CD4-positive, CD25-positive, alpha-beta regulatory T cell (primary cell): ENCODE measurements at regions not wholly inside any gene's neighbourhood (a gene's known extent, or its start where the extent isn't known, plus 50 kb on each side); places are given as distances from the start of the nearest gene placed in this dataset.
"Not testable (repeated sequence)": the region's sequence is repeated elsewhere in the genome, so short reads cannot be mapped to it uniquely, and the experiment has no call there.

Experiments
- ATAC-seq, 2 donors: fragments of 150-1000 bp; cut with Tn5 transposase; one replicate each; pipeline ENCODE4 v1.10.0; 2021; ENCODE audit warnings: low read depth in 2 of 2, moderate number of reproducible peaks in 2 of 2, moderate library complexity in 1 of 2
- DNase-seq, 3 donors: peaks; one replicate each; pipeline versions ENCODE4 v3.0.0 to v3.0.0-alpha.2; 2012 to 2022; ENCODE audit warnings: mixed read lengths in 1 of 3
- H3K27ac ChIP-seq: one replicate; pipeline ENCODE4 v1.7.0; 2013; ENCODE audit warnings: mild to moderate bottlenecking, low read length; ENCODE audit not compliant: insufficient read depth, poor library complexity, severe bottlenecking
- H3K27me3 ChIP-seq: one replicate; pipeline ENCODE4 v1.7.0; 2013; ENCODE audit warnings: low read length; ENCODE audit not compliant: control insufficient read depth, insufficient read depth
- H3K36me3 ChIP-seq: one replicate; pipeline ENCODE4 v1.7.0; 2013; ENCODE audit warnings: mild to moderate bottlenecking, low read length, moderate library complexity; ENCODE audit not compliant: control insufficient read depth, insufficient read depth
- H3K4me1 ChIP-seq: 2 replicates; pipeline ENCODE4 v1.7.0; 2013; ENCODE audit warnings: mild to moderate bottlenecking, low read length; ENCODE audit not compliant: insufficient read depth, control insufficient read depth, poor library complexity, severe bottlenecking
- H3K4me3 ChIP-seq: one replicate; pipeline ENCODE4 v1.7.0; 2013; ENCODE audit warnings: low read depth, mild to moderate bottlenecking, low read length, moderate library complexity
- H3K9me3 ChIP-seq, 2 experiments: 1 replicate in 1 of 2; 2 replicates in 1 of 2; pipeline ENCODE4 v1.7.0; 2013; ENCODE audit warnings: low read length in 2 of 2, mild to moderate bottlenecking in 1 of 2, moderate library complexity in 1 of 2; ENCODE audit not compliant: control insufficient read depth in 2 of 2
- H3K27ac Mint-ChIP-seq, 3 donors: one replicate each; pipeline ENCODE4 v1.8.0; 2020 to 2022; ENCODE audit warnings: mild to moderate bottlenecking in 3 of 3, mixed read lengths in 3 of 3, moderate library complexity in 2 of 3
- H3K27me3 Mint-ChIP-seq: one replicate; pipeline ENCODE4 v1.8.0; 2022; ENCODE audit warnings: mild to moderate bottlenecking, mixed read lengths
- H3K36me3 Mint-ChIP-seq: one replicate; pipeline ENCODE4 v1.8.0; 2020; ENCODE audit warnings: mixed read lengths
- H3K4me1 Mint-ChIP-seq, 4 donors: one replicate each; pipeline ENCODE4 v1.8.0; 2020 to 2022; ENCODE audit warnings: mixed read lengths in 4 of 4, mild to moderate bottlenecking in 1 of 4
- H3K4me3 Mint-ChIP-seq, 4 donors: one replicate each; pipeline ENCODE4 v1.8.0; 2020 to 2022; ENCODE audit warnings: mild to moderate bottlenecking in 4 of 4, mixed read lengths in 4 of 4, moderate library complexity in 3 of 4
- H3K9me3 Mint-ChIP-seq, 7 donors: one replicate each; pipeline ENCODE4 v1.8.0; 2020 to 2022; ENCODE audit warnings: mixed read lengths in 7 of 7, mild to moderate bottlenecking in 3 of 7, moderate library complexity in 2 of 7

- peak overlapping the region in 1 of 3 donors; percentile 71 for H3K27ac Mint-ChIP-seq
Measured at GRCh38 chr2:234363647-234364294, 133.1 kb downstream of the ARL4C start.

GRCh38 chr2:234363011-234363487 lies 133.8 kb downstream of the ARL4C start:
- H3K36me3 Mint-ChIP-seq: no peaks in the 10 kb centered on the region
- H3K4me1 ChIP-seq: peaks cover 14% of the 10 kb centered on the region
- DNase-seq (no peak), ATAC-seq (no peak)
- H3K4me1 Mint-ChIP-seq: peaks cover 10 to 42% (median 29%) of the 10 kb centered on the region in 4 donors
- no peaks in the 10 kb centered on the region for H3K27me3 ChIP-seq
- no peak overlapping the region for H3K4me3 Mint-ChIP-seq
- H3K36me3 ChIP-seq: no peaks in the 10 kb centered on the region
- no peak overlapping the region for H3K27ac ChIP-seq
- peaks cover 0 to 5% of the 10 kb centered on the region in 2 experiments for H3K9me3 ChIP-seq
- no peaks in the 10 kb centered on the region for H3K27me3 Mint-ChIP-seq
- H3K4me3 ChIP-seq: no peak overlapping the region
- peaks cover 0 to 11% (median 3%) of the 10 kb centered on the region in 7 donors for H3K9me3 Mint-ChIP-seq
- no peak overlapping the region for H3K27ac Mint-ChIP-seq

More at GRCh38 chr2:234363647-234364294, 133.1 kb downstream of the ARL4C start:
- Histone ChIP-seq H3K27ac (no peak overlapping the region), H3K9me3 (peaks cover 0 to 5% of the 10 kb centered on the region in 2 experiments), H3K27me3 (no peaks in the 10 kb centered on the region), H3K4me3 (no peak overlapping the region), H3K36me3 (no peaks in the 10 kb centered on the region), H3K4me1 (peaks cover 21% of the 10 kb centered on the region)
- H3K27me3 Mint-ChIP-seq: no peaks in the 10 kb centered on the region
- H3K36me3 Mint-ChIP-seq: no peaks in the 10 kb centered on the region
- peaks cover 16 to 45% (median 31%) of the 10 kb centered on the region in 4 donors for H3K4me1 Mint-ChIP-seq
- H3K9me3 Mint-ChIP-seq: peaks cover 0 to 6% (median 3%) of the 10 kb centered on the region in 7 donors
- ATAC-seq (no peak), DNase-seq (no peak)
- no peak overlapping the region for H3K4me3 Mint-ChIP-seq

GRCh38 chr2:234360313-234360975 lies 136.4 kb downstream of the ARL4C start:
- not testable (repeated sequence) for H3K27me3 ChIP-seq, ATAC-seq, DNase-seq, H3K36me3 ChIP-seq, H3K9me3 ChIP-seq, H3K27me3 Mint-ChIP-seq, H3K27ac ChIP-seq, H3K4me1 ChIP-seq, H3K4me3 ChIP-seq, H3K4me3 Mint-ChIP-seq, H3K36me3 Mint-ChIP-seq
- Mint-ChIP-seq H3K27ac (peak overlapping the region in 2 of 3 donors; percentile 69 to 78), H3K4me1 (peaks cover 5 to 37% (median 22%) of the 10 kb centered on the region in 4 donors), H3K9me3 (peaks cover 0 to 11% (median 3%) of the 10 kb centered on the region in 7 donors)

- Mint-ChIP-seq H3K4me3 (no peak overlapping the region), H3K4me1 (peaks cover 5 to 41% (median 25%) of the 10 kb centered on the region in 4 donors), H3K9me3 (peaks cover 0 to 17% (median 6%) of the 10 kb centered on the region in 7 donors), H3K27me3 (no peaks in the 10 kb centered on the region), H3K27ac (no peak overlapping the region), H3K36me3 (no peaks in the 10 kb centered on the region)
- Histone ChIP-seq H3K27ac (no peak overlapping the region), H3K4me1 (no peaks in the 10 kb centered on the region), H3K9me3 (peaks cover 5 to 8% of the 10 kb centered on the region in 2 experiments), H3K4me3 (no peak overlapping the region), H3K27me3 (no peaks in the 10 kb centered on the region), H3K36me3 (no peaks in the 10 kb centered on the region)
- ATAC-seq (no peak), DNase-seq (no peak)
Measured at GRCh38 chr2:234357666-234358065, 139.2 kb downstream of the ARL4C start.

GRCh38 chr2:234355808-234356365 lies 141.0 kb downstream of the ARL4C start:
- peak overlapping the region in 1 of 3 donors; percentile 66 for H3K27ac Mint-ChIP-seq
- Histone ChIP-seq H3K27me3 (no peaks in the 10 kb centered on the region), H3K4me3 (no peak overlapping the region), H3K9me3 (peaks cover 5 to 8% of the 10 kb centered on the region in 2 experiments), H3K27ac (no peak overlapping the region), H3K36me3 (no peaks in the 10 kb centered on the region), H3K4me1 (no peaks in the 10 kb centered on the region)
- peaks cover 0 to 22% (median 6%) of the 10 kb centered on the region in 7 donors for H3K9me3 Mint-ChIP-seq
- H3K36me3 Mint-ChIP-seq: no peaks in the 10 kb centered on the region
- peak overlapping the region in 1 of 4 donors; percentile 11 for H3K4me3 Mint-ChIP-seq
- H3K27me3 Mint-ChIP-seq: no peaks in the 10 kb centered on the region
- peaks cover 5 to 38% (median 23%) of the 10 kb centered on the region in 4 donors for H3K4me1 Mint-ChIP-seq
- DNase-seq (no peak), ATAC-seq (no peak)

- no peaks in the 10 kb centered on the region for H3K27me3 Mint-ChIP-seq
- no peak overlapping the region for H3K27ac ChIP-seq
- H3K4me1 Mint-ChIP-seq: peaks cover 5 to 35% (median 22%) of the 10 kb centered on the region in 4 donors
- no peaks in the 10 kb centered on the region for H3K27me3 ChIP-seq
- H3K36me3 Mint-ChIP-seq: no peaks in the 10 kb centered on the region
- DNase-seq (no peak), ATAC-seq (no peak)
- no peak overlapping the region for H3K4me3 ChIP-seq
- peak overlapping the region in 2 of 3 donors; percentile 66 to 73 for H3K27ac Mint-ChIP-seq
- no peak overlapping the region for H3K4me3 Mint-ChIP-seq
- no peaks in the 10 kb centered on the region for H3K4me1 ChIP-seq
- no peaks in the 10 kb centered on the region for H3K36me3 ChIP-seq
- H3K9me3 ChIP-seq: peaks cover 5 to 8% of the 10 kb centered on the region in 2 experiments
- H3K9me3 Mint-ChIP-seq: peaks cover 0 to 22% (median 6%) of the 10 kb centered on the region in 7 donors
Measured at GRCh38 chr2:234355021-234355720, 141.7 kb downstream of the ARL4C start.

- H3K27me3 Mint-ChIP-seq: no peaks in the 10 kb centered on the region
- H3K27ac Mint-ChIP-seq: no peak overlapping the region
- no peak for DNase-seq
- peak overlapping the region in 1 of 4 donors; percentile 17 for H3K4me3 Mint-ChIP-seq
- H3K36me3 Mint-ChIP-seq: no peaks in the 10 kb centered on the region
- Histone ChIP-seq H3K4me1 (peaks cover 7% of the 10 kb centered on the region), H3K36me3 (no peaks in the 10 kb centered on the region), H3K9me3 (peaks cover 0 to 8% of the 10 kb centered on the region in 2 experiments), H3K27ac (no peak overlapping the region), H3K4me3 (no peak overlapping the region), H3K27me3 (no peaks in the 10 kb centered on the region)
- no peak for ATAC-seq
- H3K9me3 Mint-ChIP-seq: peaks cover 0 to 12% (median 1%) of the 10 kb centered on the region in 7 donors
- H3K4me1 Mint-ChIP-seq: peaks cover 14 to 42% (median 24%) of the 10 kb centered on the region in 4 donors
Measured at GRCh38 chr2:234352270-234352669, 144.6 kb downstream of the ARL4C start.
